ENCODE measurements at regions not wholly inside any gene's neighbourhood (a gene's known extent, or its start where the extent isn't known, plus 50 kb on each side); places are given as distances from the start of the nearest gene placed in this dataset.

- Mint-ChIP-seq H3K36me3 (ENCODE audit: low read depth) (no peaks in the 10 kb centered on the region), H3K27me3 (peaks cover 5% of the 10 kb centered on the region), H3K4me1 (no peaks in the 10 kb centered on the region)
Observed at GRCh38 chr2:217749008-217749407, 253.8 kb downstream of the TNS1 start.

GRCh38 chr2:217746808-217747207 is 256.0 kb downstream of the TNS1 start:
- Mint-ChIP-seq H3K4me1 (no peaks in the 10 kb centered on the region), H3K27ac (no peak overlapping the region), H3K9me3 (no peaks in the 10 kb centered on the region), H3K27me3 (peaks cover under 1% of the 10 kb centered on the region), H3K4me3 (no peak overlapping the region), H3K36me3 (ENCODE audit: low read depth) (no peaks in the 10 kb centered on the region)
- ATAC-seq = no peak
- DNase-seq = no peak

More at GRCh38 chr2:217749008-217749407, 253.8 kb downstream of the TNS1 start:
- no peaks in the 10 kb centered on the region for H3K9me3 Mint-ChIP-seq
- ATAC-seq = no peak
- no peak overlapping the region for H3K27ac Mint-ChIP-seq
- no peak overlapping the region for H3K4me3 Mint-ChIP-seq
- DNase-seq = no peak

- Mint-ChIP-seq H3K27me3 (no peaks in the 10 kb centered on the region), H3K9me3 (no peaks in the 10 kb centered on the region), H3K4me1 (peaks cover 4% of the 10 kb centered on the region), H3K27ac (no peak overlapping the region), H3K4me3 (no peak overlapping the region), H3K36me3 (ENCODE audit: low read depth) (no peaks in the 10 kb centered on the region)
- DNase-seq = no peak
- ATAC-seq = no peak
Observed at GRCh38 chr2:217743966-217744761, 258.6 kb downstream of the TNS1 start.

GRCh38 chr2:217743407-217743806 is 259.4 kb downstream of the TNS1 start:
- DNase-seq = no peak
- H3K27ac Mint-ChIP-seq = no peak overlapping the region

GRCh38 chr2:217742841-217743240 is 260.0 kb downstream of the TNS1 start:
- H3K27ac Mint-ChIP-seq = no peak overlapping the region

More at GRCh38 chr2:217743407-217743806, 259.4 kb downstream of the TNS1 start:
- no peaks in the 10 kb centered on the region for H3K36me3 Mint-ChIP-seq (ENCODE audit: low read depth)
- no peaks in the 10 kb centered on the region for H3K9me3 Mint-ChIP-seq
- H3K4me3 Mint-ChIP-seq = no peak overlapping the region
- H3K4me1 Mint-ChIP-seq = peaks cover 4% of the 10 kb centered on the region
- no peaks in the 10 kb centered on the region for H3K27me3 Mint-ChIP-seq
- no peak for ATAC-seq

GRCh38 chr2:217742276-217742675 is 260.5 kb downstream of the TNS1 start:
- H3K27me3 Mint-ChIP-seq = no peaks in the 10 kb centered on the region
- no peaks in the 10 kb centered on the region for H3K36me3 Mint-ChIP-seq (ENCODE audit: low read depth)
- H3K27ac Mint-ChIP-seq = no peak overlapping the region
- ATAC-seq = no peak
- no peaks in the 10 kb centered on the region for H3K9me3 Mint-ChIP-seq
- no peak for DNase-seq
- peaks cover 4% of the 10 kb centered on the region for H3K4me1 Mint-ChIP-seq
- H3K4me3 Mint-ChIP-seq = no peak overlapping the region

More at GRCh38 chr2:217742841-217743240, 260.0 kb downstream of the TNS1 start:
- Mint-ChIP-seq H3K4me1 (peaks cover 4% of the 10 kb centered on the region), H3K36me3 (ENCODE audit: low read depth) (no peaks in the 10 kb centered on the region), H3K4me3 (no peak overlapping the region), H3K27me3 (no peaks in the 10 kb centered on the region), H3K9me3 (no peaks in the 10 kb centered on the region)
- ATAC-seq = no peak
- no peak for DNase-seq

GRCh38 chr2:217741381-217741955 is 261.3 kb downstream of the TNS1 start:
- no peaks in the 10 kb centered on the region for H3K27me3 Mint-ChIP-seq
- peaks cover 4% of the 10 kb centered on the region for H3K4me1 Mint-ChIP-seq

GRCh38 chr2:217740756-217741155 is 262.0 kb downstream of the TNS1 start:
- no peaks in the 10 kb centered on the region for H3K27me3 Mint-ChIP-seq
- no peaks in the 10 kb centered on the region for H3K9me3 Mint-ChIP-seq
- no peak overlapping the region for H3K4me3 Mint-ChIP-seq
- no peak overlapping the region for H3K27ac Mint-ChIP-seq
- no peaks in the 10 kb centered on the region for H3K36me3 Mint-ChIP-seq (ENCODE audit: low read depth)
- H3K4me1 Mint-ChIP-seq = peaks cover 4% of the 10 kb centered on the region
- DNase-seq (no peak), ATAC-seq (no peak)

More at GRCh38 chr2:217741381-217741955, 261.3 kb downstream of the TNS1 start:
- Mint-ChIP-seq H3K27ac (no peak overlapping the region), H3K36me3 (ENCODE audit: low read depth) (no peaks in the 10 kb centered on the region), H3K9me3 (no peaks in the 10 kb centered on the region), H3K4me3 (no peak overlapping the region)
- DNase-seq = no peak
- ATAC-seq = no peak

- Mint-ChIP-seq H3K27me3 (no peaks in the 10 kb centered on the region), H3K4me3 (no peak overlapping the region), H3K9me3 (no peaks in the 10 kb centered on the region), H3K4me1 (peaks cover 10% of the 10 kb centered on the region), H3K36me3 (ENCODE audit: low read depth) (no peaks in the 10 kb centered on the region), H3K27ac (no peak overlapping the region)
- no peak for ATAC-seq
- no peak for DNase-seq
Observed at GRCh38 chr2:217740178-217740577, 262.6 kb downstream of the TNS1 start.

GRCh38 chr2:217739741-217740140 is 263.1 kb downstream of the TNS1 start:
- Mint-ChIP-seq H3K9me3 (no peaks in the 10 kb centered on the region), H3K27ac (no peak overlapping the region), H3K27me3 (no peaks in the 10 kb centered on the region), H3K4me1 (peaks cover 14% of the 10 kb centered on the region), H3K4me3 (no peak overlapping the region), H3K36me3 (ENCODE audit: low read depth) (no peaks in the 10 kb centered on the region)
- DNase-seq (no peak), ATAC-seq (no peak)

GRCh38 chr2:217738061-217738460 is 264.7 kb downstream of the TNS1 start:
- no peaks in the 10 kb centered on the region for H3K36me3 Mint-ChIP-seq (ENCODE audit: low read depth)
- no peak for ATAC-seq
- no peaks in the 10 kb centered on the region for H3K9me3 Mint-ChIP-seq
- DNase-seq = no peak
- no peaks in the 10 kb centered on the region for H3K27me3 Mint-ChIP-seq
- H3K4me3 Mint-ChIP-seq = no peak overlapping the region
- peaks cover 29% of the 10 kb centered on the region for H3K4me1 Mint-ChIP-seq
- no peak overlapping the region for H3K27ac Mint-ChIP-seq

- Mint-ChIP-seq H3K27me3 (no peaks in the 10 kb centered on the region), H3K36me3 (ENCODE audit: low read depth) (no peaks in the 10 kb centered on the region), H3K4me3 (no peak overlapping the region), H3K9me3 (no peaks in the 10 kb centered on the region), H3K27ac (no peak overlapping the region), H3K4me1 (peaks cover 37% of the 10 kb centered on the region)
- DNase-seq (no peak), ATAC-seq (no peak)
Observed at GRCh38 chr2:217736776-217737550, 265.8 kb downstream of the TNS1 start.

- no peaks in the 10 kb centered on the region for H3K36me3 Mint-ChIP-seq (ENCODE audit: low read depth)
- H3K27ac Mint-ChIP-seq = no peak overlapping the region
- H3K4me3 Mint-ChIP-seq = no peak overlapping the region
- no peaks in the 10 kb centered on the region for H3K9me3 Mint-ChIP-seq
- H3K4me1 Mint-ChIP-seq = peaks cover 40% of the 10 kb centered on the region
- no peak for DNase-seq
- no peaks in the 10 kb centered on the region for H3K27me3 Mint-ChIP-seq
- no peak for ATAC-seq
Observed at GRCh38 chr2:217735899-217736298, 266.9 kb downstream of the TNS1 start.

- Mint-ChIP-seq H3K4me1 (peaks cover 37% of the 10 kb centered on the region), H3K36me3 (ENCODE audit: low read depth) (no peaks in the 10 kb centered on the region), H3K27me3 (no peaks in the 10 kb centered on the region), H3K9me3 (no peaks in the 10 kb centered on the region), H3K27ac (no peak overlapping the region), H3K4me3 (no peak overlapping the region)
- ATAC-seq = no peak
- no peak for DNase-seq
Observed at GRCh38 chr2:217735034-217735433, 267.8 kb downstream of the TNS1 start.

- no peak for DNase-seq
- peaks cover 36% of the 10 kb centered on the region for H3K4me1 Mint-ChIP-seq
- no peak for ATAC-seq
- no peaks in the 10 kb centered on the region for H3K27me3 Mint-ChIP-seq
- H3K27ac Mint-ChIP-seq = peak overlapping the region; percentile 37
- no peaks in the 10 kb centered on the region for H3K9me3 Mint-ChIP-seq
- H3K4me3 Mint-ChIP-seq = no peak overlapping the region
- no peaks in the 10 kb centered on the region for H3K36me3 Mint-ChIP-seq (ENCODE audit: low read depth)
Observed at GRCh38 chr2:217733461-217733860, 269.3 kb downstream of the TNS1 start.
